Nephron (organoid): ENCODE measurements at regions not wholly inside any gene's neighbourhood (a gene's known extent, or its start where the extent isn't known, plus 50 kb on each side); places are given as distances from the start of the nearest gene placed in this dataset.

ENCODE experiments used
- H3K27ac Mint-ChIP-seq, 3 experiments: 2 replicates each; pipeline ENCODE4 v1.8.0; 2020; ENCODE audit warnings: mixed read lengths in 3 of 3, mild to moderate bottlenecking in 2 of 3, moderate library complexity in 1 of 3
- H3K27me3 Mint-ChIP-seq: 2 replicates; pipeline ENCODE4 v1.8.0; 2021; ENCODE audit warnings: low read depth, mild to moderate bottlenecking, moderate library complexity, mixed read lengths
- H3K36me3 Mint-ChIP-seq: 2 replicates; pipeline ENCODE4 v1.8.0; 2020; ENCODE audit warnings: low read depth, mixed read lengths
- H3K4me1 Mint-ChIP-seq: 2 replicates; pipeline ENCODE4 v1.8.0; 2020; ENCODE audit warnings: mixed read lengths
- H3K4me3 Mint-ChIP-seq, 3 experiments: 2 replicates each; pipeline ENCODE4 v1.8.0; 2020; ENCODE audit warnings: mild to moderate bottlenecking in 3 of 3, mixed read lengths in 3 of 3, moderate library complexity in 2 of 3
- H3K9me3 Mint-ChIP-seq: 2 replicates; pipeline ENCODE4 v1.8.0; 2020; ENCODE audit warnings: mixed read lengths
- TF ChIP-seq, protein P1 (sequence below), 3 experiments: fragments of 200-600 bp; sonication (generic); IDR thresholded peaks; one replicate each; pipeline ENCODE4 v1.5.0; 2021; ENCODE audit warnings: antibody characterized with exemption in 3 of 3; ENCODE audit not compliant: unreplicated experiment in 3 of 3

GRCh38 chr13:65479692-65480091 is 1750.4 kb downstream of the PCDH9 start:
- no peaks in the 10 kb centered on the region for H3K4me1 Mint-ChIP-seq
- H3K27ac Mint-ChIP-seq, result no peak overlapping the region
- no peaks in the 10 kb centered on the region for H3K36me3 Mint-ChIP-seq
- no peak overlapping the region for H3K4me3 Mint-ChIP-seq
- no peaks in the 10 kb centered on the region for H3K27me3 Mint-ChIP-seq
- peaks cover 4% of the 10 kb centered on the region for H3K9me3 Mint-ChIP-seq
- TF ChIP-seq, protein P1, sequence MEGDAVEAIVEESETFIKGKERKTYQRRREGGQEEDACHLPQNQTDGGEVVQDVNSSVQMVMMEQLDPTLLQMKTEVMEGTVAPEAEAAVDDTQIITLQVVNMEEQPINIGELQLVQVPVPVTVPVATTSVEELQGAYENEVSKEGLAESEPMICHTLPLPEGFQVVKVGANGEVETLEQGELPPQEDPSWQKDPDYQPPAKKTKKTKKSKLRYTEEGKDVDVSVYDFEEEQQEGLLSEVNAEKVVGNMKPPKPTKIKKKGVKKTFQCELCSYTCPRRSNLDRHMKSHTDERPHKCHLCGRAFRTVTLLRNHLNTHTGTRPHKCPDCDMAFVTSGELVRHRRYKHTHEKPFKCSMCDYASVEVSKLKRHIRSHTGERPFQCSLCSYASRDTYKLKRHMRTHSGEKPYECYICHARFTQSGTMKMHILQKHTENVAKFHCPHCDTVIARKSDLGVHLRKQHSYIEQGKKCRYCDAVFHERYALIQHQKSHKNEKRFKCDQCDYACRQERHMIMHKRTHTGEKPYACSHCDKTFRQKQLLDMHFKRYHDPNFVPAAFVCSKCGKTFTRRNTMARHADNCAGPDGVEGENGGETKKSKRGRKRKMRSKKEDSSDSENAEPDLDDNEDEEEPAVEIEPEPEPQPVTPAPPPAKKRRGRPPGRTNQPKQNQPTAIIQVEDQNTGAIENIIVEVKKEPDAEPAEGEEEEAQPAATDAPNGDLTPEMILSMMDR (IDR thresholded peaks at IDR 0.05; ENCODE audit: unreplicated experiment in 3 of 3), result no peak

DNA sequence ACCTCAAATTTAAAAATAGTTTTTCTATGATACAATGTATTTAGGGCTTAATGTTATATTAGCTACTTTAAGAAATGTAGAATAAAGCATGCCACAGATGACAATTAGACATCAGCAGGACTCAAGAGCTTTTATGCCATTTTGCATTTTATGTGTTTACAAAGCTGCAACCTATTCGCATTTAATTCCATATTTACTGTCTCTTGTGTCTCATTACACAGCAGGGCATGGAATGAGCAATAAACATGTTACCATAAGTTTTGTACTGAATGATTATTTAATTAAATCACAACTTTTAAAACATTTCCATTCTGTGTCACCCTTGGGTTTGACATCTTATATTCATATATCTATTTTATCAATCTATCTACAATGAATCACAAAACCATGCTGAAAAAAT is 1756.9 kb downstream of the PCDH9 start:
- H3K9me3 Mint-ChIP-seq, result peaks cover 5% of the 10 kb centered on the region

DNA sequence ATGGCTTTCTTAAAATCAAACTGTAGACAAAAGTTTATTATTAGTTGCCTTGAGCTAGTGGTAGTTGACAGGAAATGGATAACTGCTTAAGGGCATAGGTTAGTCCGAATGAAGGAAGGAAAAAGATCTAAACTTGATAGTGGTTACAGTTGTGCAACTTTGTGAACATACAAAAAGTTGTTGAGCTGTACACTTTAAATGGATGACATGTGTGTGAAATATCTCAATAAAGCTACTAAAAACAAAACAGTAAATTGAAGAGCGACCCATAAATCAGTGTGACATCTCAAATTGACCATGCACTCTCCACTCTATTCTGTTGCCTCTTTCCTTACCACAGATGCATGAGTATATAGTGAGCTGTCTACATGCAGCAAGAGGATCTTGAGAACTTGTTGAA is 1757.8 kb downstream of the PCDH9 start:
- TF ChIP-seq, protein P1 (IDR thresholded peaks at IDR 0.05; ENCODE audit: unreplicated experiment in 3 of 3), result no peak
- no peaks in the 10 kb centered on the region for H3K36me3 Mint-ChIP-seq
- no peaks in the 10 kb centered on the region for H3K27me3 Mint-ChIP-seq

More for the DNA sequence above, 1756.9 kb downstream of the PCDH9 start:
- no peaks in the 10 kb centered on the region for H3K36me3 Mint-ChIP-seq
- H3K27ac Mint-ChIP-seq, result no peak overlapping the region
- TF ChIP-seq, protein P1 (IDR thresholded peaks at IDR 0.05; ENCODE audit: unreplicated experiment in 3 of 3), result no peak
- H3K27me3 Mint-ChIP-seq, result no peaks in the 10 kb centered on the region
- H3K4me3 Mint-ChIP-seq, result no peak overlapping the region
- H3K4me1 Mint-ChIP-seq, result no peaks in the 10 kb centered on the region

GRCh38 chr13:65470781-65471180 is 1759.4 kb downstream of the PCDH9 start:
- Mint-ChIP-seq H3K4me3 (no peak overlapping the region), H3K27ac (no peak overlapping the region), H3K36me3 (no peaks in the 10 kb centered on the region), H3K4me1 (no peaks in the 10 kb centered on the region), H3K9me3 (peaks cover 7% of the 10 kb centered on the region), H3K27me3 (no peaks in the 10 kb centered on the region)
- TF ChIP-seq, protein P1 (IDR thresholded peaks at IDR 0.05; ENCODE audit: unreplicated experiment in 3 of 3), result no peak

More for the DNA sequence above, 1757.8 kb downstream of the PCDH9 start:
- H3K4me1 Mint-ChIP-seq, result no peaks in the 10 kb centered on the region
- H3K9me3 Mint-ChIP-seq, result peaks cover 5% of the 10 kb centered on the region
- H3K27ac Mint-ChIP-seq, result no peak overlapping the region
- no peak overlapping the region for H3K4me3 Mint-ChIP-seq

GRCh38 chr13:65468628-65469027 is 1761.5 kb downstream of the PCDH9 start:
- H3K36me3 Mint-ChIP-seq, result peaks cover 4% of the 10 kb centered on the region
- H3K27ac Mint-ChIP-seq, result no peak overlapping the region
- H3K4me3 Mint-ChIP-seq, result no peak overlapping the region
- TF ChIP-seq, protein P1 (IDR thresholded peaks at IDR 0.05; ENCODE audit: unreplicated experiment in 3 of 3), result no peak
- H3K4me1 Mint-ChIP-seq, result no peaks in the 10 kb centered on the region
- H3K27me3 Mint-ChIP-seq, result no peaks in the 10 kb centered on the region
- peaks cover 19% of the 10 kb centered on the region for H3K9me3 Mint-ChIP-seq

DNA sequence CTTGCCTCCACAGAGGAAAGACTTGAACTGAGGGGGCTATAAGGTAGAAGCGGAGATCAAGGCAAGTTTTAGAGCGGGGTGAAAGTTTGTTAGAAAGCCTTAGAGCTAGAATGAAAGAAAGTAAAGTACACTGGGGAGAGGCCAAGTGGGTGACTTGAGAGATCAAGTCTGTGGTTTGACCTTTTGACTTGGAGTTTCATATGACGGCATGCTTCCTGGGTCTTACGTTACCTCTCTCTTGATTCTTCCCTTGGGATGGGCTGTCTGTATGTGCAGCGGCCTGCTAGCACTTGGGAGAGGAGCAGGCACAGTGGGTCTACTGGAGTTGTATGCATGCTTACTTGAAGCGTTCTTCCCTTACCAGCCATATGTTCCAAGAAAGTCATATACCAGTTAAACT is 1768.5 kb downstream of the PCDH9 start:
- no peak overlapping the region for H3K27ac Mint-ChIP-seq
- no peaks in the 10 kb centered on the region for H3K4me1 Mint-ChIP-seq
- H3K36me3 Mint-ChIP-seq, result peaks cover 4% of the 10 kb centered on the region

More for the DNA sequence above, 1768.5 kb downstream of the PCDH9 start:
- TF ChIP-seq, protein P1 (IDR thresholded peaks at IDR 0.05; ENCODE audit: unreplicated experiment in 3 of 3), result no peak
- H3K27me3 Mint-ChIP-seq, result no peaks in the 10 kb centered on the region
- H3K4me3 Mint-ChIP-seq, result no peak overlapping the region
- H3K9me3 Mint-ChIP-seq, result peaks cover 19% of the 10 kb centered on the region
